ENCODE measurements at regions not wholly inside any gene's neighbourhood (a gene's known extent, or its start where the extent isn't known, plus 50 kb on each side); places are given as distances from the start of the nearest gene placed in this dataset.

GRCh38 chr2:183522489-183523266, 398.4 kb downstream of the NUP35 start:
- no peak for TF ChIP-seq DEAF1 (CRISPR knock-in tag; IDR thresholded peaks at IDR 0.05)
- no peak for TF ChIP-seq ZNF124 (CRISPR knock-in tag; IDR thresholded peaks at IDR 0.05)
- TF ChIP-seq ZNF232 (CRISPR knock-in tag; IDR thresholded peaks at IDR 0.05), result no peak
- no peak for TF ChIP-seq MXI1 (IDR thresholded peaks at IDR 0.05; ENCODE audit: low read depth, low read length)
- no peak for TF ChIP-seq POLR2A (conservative IDR thresholded peaks at IDR 0.05)
- TF ChIP-seq HDGF (IDR thresholded peaks at IDR 0.05), result no peak
- TF ChIP-seq MNT (conservative IDR thresholded peaks at IDR 0.05), result no peak
